Skeletal muscle cell (primary cell): ENCODE measurements at regions not wholly inside any gene's neighbourhood (a gene's known extent, or its start where the extent isn't known, plus 50 kb on each side); places are given as distances from the start of the nearest gene placed in this dataset.
"Not testable (repeated sequence)": the region's sequence is repeated elsewhere in the genome, so short reads cannot be mapped to it uniquely, and the experiment has no call there.

Experiments
- DNase-seq: peaks from one replicate; pipeline ENCODE4 v3.0.0-alpha.2; 2010; ENCODE audit warnings: low read depth
- H3K4me3 ChIP-seq: 2 replicates; pipeline ENCODE4 v1.5.1; 2011; ENCODE audit warnings: low read depth, mild to moderate bottlenecking, control low read depth, low read length, moderate library complexity

DNA sequence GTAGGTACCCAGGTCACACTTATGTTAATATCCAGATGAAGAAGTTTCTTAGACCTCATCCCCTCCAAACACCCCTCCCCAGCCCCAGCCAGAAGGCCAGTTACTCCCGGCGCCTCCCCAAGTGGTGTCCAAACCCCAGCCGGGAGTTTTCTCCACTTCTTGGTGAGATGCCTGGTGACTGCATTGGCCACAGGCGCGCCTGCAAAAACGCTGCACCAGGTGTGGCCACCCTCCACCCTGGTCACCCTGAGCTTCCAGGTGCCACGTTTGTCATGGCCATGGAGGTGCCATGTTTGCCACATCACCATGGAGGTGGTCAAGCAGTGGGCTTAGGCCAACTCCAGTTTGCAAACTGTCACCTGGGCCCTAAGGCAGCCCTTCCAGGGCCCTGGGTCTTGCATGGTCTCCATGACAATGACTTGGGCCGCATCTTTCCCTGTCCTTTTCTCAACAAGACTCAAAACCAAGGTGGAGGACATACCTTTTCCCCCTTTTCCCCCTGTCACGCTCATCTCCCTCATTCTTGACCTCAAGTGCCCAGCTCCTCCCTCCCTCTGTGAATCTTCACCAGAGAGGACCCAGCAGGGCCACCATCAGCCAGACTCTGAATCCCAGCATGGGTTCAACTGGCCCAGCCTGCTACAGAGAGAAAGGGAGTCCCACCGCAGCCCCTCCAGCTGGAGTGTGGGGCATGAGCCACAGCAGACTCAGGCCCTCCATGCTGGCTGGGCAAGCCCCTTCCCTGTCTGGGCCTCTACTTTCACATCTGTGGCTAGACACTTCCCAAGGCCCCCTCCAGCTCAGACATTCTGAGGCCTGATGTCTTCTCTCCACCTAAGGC is 125.9 kb upstream of the ZBTB40 start:
- DNase-seq, result no peak
- no peak overlapping the region for H3K4me3 ChIP-seq

DNA sequence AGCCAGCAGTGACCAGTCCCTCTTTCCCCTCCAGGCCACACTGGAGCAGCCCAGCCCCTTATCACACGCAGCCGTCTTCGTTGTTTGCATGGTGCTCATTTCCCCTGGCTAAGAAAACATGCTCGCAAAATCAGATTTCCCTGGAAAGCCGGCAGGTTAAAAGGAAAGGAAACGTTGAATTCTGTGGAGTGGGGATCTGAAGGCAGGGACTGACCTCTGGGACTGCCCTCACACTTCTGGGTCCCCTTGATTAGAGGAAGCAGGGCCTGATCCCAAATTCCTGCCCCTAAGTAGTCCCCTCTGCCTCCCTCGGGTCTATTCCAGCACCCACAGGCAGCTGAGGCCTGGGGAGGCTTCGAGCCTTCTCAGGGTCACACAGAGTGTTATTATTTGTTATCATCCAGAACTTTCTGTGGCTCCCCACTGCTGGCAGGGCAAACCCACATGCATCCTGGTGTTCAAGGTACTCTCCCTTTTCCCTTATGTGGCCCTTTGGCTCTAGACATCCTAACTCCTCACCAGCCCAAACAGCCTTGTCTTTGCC is 125.2 kb upstream of the ZBTB40 start:
- no peak for DNase-seq
- no peak overlapping the region for H3K4me3 ChIP-seq

DNA sequence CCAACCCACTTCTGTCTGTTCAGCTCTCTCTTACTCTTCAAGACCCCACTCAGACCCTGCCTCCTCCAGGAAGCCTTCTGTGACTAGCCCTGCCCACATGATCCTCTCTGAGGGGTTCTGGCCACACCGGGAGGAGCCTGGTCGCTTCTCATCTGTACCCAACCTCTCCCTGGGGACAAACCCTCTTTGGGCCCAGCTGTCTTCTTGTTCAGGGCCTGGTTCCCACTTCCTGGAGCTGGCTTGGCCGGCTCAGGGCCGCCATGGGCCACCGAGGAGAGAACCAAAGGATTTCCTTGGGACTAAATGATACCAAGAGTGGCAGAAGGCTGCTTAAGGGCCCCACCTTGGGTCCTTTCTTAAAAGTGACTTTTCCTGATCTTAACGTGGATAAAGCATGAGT is 124.7 kb upstream of the ZBTB40 start:
- no peak for DNase-seq
- H3K4me3 ChIP-seq, result no peak overlapping the region

DNA sequence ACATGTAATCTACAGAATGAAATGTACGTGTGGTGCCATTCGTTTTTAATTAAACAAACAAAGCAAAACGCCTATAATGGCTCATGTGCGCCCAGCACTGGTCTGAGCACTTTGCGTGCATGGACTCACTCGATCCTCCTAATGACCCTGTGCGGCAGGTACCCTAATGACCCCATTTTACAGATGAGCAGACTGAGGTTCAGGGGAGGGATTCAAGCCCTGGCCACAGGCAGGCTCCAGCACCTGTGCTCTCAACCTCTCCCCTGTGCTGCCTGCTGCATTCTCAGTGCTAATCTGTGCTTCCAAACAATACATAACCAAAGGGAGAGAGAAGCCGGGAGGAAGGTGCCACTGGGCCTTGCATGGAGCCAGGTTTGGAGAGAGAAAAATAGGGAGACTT is 124.2 kb upstream of the ZBTB40 start:
- DNase-seq, result no peak

DNA sequence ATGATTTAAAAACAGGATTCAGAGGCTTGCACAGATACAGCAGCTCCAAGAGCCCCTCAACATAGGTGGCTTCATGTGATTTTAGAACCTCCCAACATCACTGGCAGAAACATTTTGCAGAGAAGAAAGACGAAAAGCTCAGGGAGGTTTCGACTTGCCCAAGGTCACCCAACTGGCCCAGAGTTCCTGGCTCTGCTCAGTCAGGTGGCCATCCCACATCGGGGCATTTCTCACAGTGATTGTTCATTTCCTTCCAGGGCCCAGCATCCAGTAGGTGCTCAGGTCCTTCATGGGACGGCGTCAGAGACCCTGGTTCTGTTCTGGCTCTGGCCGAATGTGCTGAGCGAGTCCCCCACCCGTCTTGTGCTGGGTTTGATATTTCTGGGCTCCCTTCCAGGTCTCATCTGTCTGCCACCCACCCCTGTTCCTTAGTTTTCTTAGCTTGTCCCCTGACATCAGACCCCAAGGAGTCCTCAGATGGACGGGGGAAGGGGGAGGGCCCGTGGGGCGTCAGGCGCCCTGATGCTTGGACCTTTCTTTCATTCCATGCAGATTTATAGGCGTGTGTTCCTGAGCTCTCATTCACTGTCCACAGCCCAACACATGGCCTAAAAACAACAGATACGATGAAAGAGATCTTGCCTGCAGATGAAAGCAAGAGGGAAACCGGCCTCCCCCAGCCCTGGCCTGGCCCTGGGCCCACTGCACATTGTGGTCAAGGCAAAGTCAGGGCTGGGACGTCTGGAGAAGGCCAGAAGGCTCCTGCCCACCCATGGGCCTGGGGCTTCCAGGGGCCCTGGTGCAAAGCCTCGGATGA is 123.1 kb upstream of the ZBTB40 start:
- DNase-seq, result no peak
- H3K4me3 ChIP-seq, result no peak overlapping the region

More for the DNA sequence above, 124.2 kb upstream of the ZBTB40 start:
- H3K4me3 ChIP-seq, result no peak overlapping the region

DNA sequence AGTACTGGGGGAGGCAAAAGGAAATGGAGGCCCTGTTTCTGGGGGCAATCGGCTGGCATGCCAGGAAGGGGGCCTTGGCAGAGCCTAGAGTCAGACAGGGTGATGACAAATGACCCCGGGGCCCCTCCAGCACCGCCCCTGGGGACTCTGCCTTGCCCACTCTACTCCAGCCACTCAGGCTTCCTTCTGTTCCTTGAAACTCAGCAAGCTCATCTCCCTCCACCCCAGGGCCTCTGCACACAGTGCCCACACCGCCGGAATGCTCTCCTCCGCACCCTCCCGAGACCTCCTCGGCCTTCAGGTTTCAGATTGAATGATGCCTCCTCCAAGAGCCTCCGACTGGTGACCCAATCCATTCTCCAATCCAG is 122.5 kb upstream of the ZBTB40 start:
- DNase-seq, result no peak
- H3K4me3 ChIP-seq, result no peak overlapping the region

DNA sequence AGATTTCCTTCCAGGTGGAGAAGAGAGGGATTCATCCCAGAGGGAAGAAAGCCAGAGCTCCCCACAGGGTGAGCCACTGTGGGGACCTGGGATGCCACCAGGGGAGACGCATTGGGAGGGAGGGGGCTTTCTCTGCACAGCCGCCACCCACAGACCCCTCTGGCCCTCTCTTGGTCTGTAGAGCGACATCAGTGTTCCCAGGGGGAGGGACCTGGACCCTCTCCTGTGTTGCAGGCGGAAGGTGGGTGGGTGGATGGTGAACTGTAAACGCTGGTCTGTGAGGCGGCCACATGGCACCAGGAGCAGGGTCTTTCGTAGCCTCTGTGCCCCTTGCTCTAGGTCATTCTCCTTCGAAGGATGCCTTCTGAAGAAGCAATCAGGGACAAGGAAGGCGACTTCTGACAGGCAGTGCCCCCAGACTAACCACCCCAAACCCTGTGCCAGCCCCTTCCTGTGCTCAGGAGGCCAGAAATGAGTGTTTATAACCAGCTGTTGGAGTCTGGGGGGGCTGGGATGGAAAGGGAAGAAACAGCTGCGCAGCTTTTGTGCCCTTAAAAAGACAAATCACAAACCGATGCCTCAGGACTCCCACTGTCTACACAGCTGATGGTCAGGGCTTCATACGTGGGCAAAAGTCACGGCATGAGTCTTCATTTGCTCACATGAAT is 121.4 kb upstream of the ZBTB40 start:
- no peak for DNase-seq
- no peak overlapping the region for H3K4me3 ChIP-seq

DNA sequence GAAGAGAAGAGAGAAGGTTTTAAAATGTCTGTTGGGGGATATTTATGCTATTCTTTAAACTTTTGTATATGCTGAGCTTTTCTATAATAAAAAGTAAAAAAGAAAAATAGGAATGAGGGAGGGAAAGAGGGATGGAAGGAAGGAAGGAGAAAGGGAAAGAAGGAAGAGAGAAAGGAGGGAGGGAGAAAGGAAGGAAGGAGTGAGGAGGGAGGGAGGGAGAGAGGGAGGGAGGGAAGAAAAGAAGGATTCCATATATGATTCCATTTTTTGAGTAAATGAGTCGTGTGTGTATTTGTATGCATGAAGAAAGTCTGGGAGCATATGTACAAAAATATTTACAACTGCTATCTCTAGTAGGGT is 120.9 kb upstream of the ZBTB40 start:
- no peak overlapping the region for H3K4me3 ChIP-seq
- DNase-seq, result no peak

DNA sequence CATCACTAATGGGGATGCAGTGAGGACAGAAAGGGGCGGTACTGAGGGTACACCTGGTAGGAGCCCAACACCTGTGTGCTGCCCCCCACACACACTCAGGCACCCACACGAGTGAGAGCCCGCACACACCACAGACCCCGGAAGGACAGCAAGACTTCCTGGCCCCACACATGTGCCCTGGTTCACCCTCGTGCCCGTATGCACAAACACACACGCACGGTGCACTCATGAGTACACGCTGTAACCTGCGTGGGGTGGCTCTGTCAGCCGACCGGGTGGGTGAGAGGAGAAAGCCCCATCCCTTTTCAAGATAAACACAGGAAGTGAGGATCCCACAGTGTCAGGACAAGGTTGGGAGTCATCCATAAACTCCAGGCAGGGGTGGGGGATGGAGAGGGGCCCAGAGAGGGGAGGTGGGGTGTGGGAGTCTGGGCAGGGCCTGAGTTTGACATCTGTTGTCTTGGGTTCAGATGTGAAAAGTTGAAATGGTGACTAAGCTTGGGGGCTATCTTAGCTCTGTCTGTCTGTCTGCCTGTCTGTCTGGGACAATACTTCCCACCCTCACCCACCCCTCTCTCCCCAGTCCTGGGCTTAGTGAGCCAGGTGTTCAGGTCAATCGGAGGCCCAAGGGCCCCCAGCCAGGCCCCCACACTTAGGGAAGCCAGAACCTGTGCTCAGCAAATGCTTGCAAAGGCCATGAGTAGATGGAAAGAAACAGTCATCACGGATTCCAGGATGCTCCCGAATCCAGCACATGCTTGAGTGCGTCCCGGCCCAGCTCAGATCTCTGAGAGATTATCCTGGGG is 119.8 kb upstream of the ZBTB40 start:
- DNase-seq, result no peak
- no peak overlapping the region for H3K4me3 ChIP-seq

DNA sequence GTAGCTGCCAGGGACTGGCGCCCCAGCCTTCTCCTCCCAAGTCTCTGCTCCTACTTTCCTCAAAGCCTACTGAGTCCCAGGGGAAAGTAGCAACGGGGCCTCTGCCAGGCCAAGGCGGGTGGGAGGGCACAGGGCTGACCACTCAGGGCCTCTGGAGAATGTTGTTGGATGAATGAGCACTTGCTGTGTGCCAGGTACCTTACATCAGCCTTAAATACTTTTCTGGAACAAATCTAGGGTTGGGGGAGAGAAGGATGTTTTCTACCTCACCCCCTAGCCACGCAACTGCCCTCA is 119.3 kb upstream of the ZBTB40 start:
- no peak overlapping the region for H3K4me3 ChIP-seq
- DNase-seq, result no peak

DNA sequence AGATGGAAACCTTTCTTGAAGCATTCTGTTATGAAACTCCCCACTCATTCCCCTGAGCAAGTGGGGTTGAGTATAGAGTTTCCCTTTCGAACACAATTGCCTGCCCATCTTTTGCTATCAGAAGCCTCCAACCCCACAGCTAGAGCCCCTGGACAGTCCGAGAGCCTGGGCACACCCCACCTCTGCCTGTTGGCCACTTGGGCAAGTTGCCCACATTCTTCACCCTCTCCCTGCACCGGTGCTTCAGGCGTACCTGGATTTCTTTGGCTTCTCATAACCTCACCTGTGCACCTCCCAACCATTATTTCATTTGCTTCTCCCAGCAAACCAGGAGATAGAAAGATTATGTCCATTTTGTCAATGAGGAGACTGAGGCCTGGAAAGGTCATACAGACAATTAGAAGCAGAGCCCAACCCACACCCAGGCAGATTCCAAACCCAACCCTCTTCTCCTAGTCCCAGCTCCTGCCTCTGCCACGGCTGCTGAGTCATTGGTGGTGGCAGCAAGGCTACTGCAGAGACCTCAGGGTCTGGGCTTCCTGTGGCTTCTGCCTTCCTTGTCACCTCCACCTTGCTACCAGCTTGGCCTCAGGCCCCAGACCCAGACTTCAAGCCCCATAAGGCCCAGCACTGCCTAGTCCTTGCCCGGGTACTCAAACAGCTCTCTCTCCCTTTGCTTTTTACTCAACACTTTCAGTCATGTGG is 118.7 kb upstream of the ZBTB40 start:
- H3K4me3 ChIP-seq, result no peak overlapping the region
- no peak for DNase-seq

DNA sequence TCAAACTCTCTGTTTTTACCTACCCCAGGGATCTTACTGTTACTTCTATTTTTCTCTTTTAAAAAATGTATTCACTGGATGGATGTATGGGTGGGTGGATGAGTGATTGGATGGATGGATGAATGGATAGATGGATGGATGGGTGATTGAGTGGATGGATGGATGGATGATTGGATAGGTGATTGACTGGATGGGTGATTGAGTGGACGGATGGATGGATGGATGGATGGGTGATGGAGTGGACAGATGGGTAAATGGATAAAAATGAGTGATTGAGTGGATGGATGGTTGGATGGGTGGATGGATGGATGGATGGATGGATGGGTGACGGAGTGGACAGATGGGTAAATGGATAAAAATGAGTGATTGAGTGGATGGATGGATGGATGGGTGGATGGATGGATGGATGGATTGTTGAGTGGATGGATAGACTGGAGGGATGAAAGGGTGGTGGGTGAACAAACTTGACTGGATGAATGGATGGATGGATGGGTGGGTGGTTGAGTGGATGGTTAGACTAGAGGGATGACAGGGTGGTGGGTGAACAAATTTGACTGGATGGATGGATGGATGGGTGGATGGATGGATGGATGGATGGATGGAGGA is 118.0 kb upstream of the ZBTB40 start:
- no peak for DNase-seq
- H3K4me3 ChIP-seq, result no peak overlapping the region

DNA sequence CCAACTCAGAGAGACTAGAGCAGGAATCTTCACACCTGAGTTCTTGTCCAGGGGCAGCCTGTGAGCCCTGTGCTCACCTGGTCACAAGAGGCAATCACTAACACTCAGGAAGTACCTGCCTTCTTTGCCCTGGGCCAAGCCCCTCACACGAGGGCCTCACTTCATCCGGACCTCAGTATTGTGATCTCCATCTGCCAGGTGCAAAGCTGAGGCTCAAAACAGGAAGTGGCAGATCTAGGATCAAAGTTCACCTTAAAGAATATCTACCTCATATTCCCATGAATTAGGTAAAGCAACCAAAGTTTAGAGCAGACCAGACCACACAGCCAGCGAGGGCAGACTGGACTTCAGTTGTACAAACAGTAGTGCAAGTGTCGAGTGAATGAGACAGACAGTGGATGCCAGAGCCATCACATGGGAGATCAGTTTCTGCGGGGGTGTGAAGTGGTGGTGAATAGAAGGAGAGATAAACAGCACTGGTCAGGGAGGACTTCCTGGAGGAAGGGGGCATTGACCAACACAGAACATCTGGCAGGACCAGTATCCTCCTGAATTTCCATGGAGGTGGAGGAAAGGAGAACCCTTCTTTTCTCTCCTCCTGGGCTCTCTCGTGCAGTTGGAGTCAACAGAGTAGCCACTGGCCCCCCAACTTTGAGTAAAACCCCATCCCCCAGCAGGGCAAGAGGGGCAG is 116.6 kb upstream of the ZBTB40 start:
- no peak for DNase-seq
- H3K4me3 ChIP-seq, result no peak overlapping the region

DNA sequence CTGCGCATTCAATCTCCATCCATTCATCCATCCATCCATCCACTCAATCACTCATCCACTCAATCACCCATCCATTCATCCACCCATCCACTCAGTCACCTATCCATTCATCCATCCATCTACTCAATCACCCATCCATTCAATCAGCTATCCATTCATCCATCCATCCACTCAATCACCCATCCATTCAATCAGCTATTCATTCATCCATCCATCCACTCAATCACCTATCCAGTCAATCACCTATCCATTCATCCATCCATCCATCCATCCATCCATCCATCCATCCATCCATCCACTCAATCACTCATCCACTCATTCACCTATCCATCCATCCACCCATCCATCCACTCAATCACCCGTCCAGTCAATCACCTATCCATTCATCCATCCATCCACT is 115.4 kb upstream of the ZBTB40 start:
- not testable (repeated sequence) for DNase-seq, H3K4me3 ChIP-seq

DNA sequence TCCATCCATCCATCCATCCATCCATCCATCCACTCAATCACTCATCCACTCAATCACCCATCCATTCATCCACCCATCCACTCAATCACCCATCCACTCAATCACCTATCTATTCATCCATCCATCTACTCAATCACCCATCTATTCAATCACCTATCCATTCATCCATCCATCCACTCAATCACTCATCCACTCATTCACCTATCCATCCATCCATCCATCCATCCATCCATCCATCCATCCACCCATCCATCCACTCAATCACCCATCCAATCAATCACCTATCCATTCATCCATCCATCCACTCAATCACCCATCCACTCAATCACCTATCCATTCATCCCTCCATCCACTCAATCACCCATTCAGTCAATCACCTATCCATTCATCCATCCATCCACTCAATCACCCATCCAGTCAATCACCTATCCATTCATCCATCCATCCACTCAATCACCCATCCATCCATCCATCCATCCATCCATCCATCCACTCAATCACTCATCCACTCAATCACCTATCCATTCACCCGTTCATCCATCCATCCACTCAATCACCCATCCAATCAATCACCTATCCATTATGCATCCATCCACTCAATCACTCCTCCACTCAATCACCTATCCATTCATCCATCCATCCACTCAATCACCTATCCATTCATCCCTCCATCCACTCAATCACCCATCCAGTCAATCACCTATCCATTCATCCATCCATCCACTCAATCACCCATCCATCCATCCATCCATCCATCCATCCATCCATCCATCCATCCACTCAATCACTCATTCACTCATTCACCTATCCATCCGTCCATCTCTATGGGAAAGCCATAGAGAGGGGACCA is 114.7 kb upstream of the ZBTB40 start:
- H3K4me3 ChIP-seq, DNase-seq: not testable (repeated sequence)

DNA sequence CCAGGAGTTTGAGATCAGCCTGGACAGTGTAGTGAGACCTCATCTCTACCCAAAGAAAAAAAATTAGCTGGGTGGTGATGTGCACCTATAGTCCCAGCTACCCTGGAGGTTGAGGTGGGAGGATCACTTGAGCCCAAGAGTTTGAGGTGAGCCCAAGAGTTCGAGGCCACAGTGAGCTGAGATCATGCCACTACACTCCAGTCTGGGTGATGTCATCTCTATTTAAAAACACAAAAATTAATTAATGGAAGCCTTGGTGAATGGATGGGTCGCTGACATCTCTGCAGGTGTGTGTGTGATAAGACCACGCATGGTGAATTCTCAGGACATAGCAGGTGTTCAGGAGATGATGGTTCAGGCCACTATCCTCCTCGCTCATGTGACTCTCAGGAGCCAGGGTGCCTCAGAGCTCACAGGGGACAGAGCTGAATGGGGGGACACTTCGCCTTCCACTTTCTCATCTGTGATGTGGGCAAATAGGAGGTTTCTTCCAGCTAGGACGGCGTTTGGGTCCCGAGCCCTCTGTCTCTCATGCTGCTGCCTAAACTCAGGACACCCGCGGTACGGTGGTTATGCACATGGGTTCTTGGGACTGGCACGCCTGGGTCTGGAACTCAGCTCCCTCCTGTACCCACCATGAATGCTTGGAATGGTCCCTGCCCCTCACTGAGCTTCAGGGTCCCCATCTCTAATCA is 113.4 kb upstream of the ZBTB40 start:
- no peak for DNase-seq
- H3K4me3 ChIP-seq, result no peak overlapping the region

DNA sequence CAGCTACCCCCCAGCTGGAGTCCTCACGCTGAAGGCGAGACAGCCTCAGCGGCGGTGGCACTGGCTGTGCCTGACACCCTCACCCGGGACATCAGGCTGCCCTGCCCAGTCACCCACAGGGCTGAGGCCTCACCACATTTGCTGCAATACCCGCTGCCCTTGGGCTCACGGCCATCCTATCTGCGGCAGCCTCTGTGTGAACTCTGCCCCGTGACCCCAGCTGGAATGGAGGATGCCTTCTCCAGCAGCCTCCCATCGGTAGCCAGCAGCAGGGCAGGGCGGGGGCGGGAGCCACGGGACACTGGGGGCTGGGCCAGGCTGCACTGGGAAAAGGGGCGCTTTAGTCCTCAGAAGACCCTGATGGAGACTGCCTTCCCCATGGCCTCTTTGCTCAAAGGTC is 112.4 kb upstream of the ZBTB40 start:
- no peak for DNase-seq
- no peak overlapping the region for H3K4me3 ChIP-seq
